IMR-90 (cell line): ENCODE measurements at regions not wholly inside any gene's neighbourhood (a gene's known extent, or its start where the extent isn't known, plus 50 kb on each side); places are given as distances from the start of the nearest gene placed in this dataset.

Experiments
- ATAC-seq: fragments of 200-7000 bp; cut with Tn5 transposase; 2 replicates; pipeline ENCODE4 v1.9.1; 2020; ENCODE audit warnings: low read depth, mild to moderate bottlenecking, moderate library complexity
- BruUV-seq: library from RNA; stranded (reverse); fragments of 400-500 nt; replicated peaks from 2 replicates; lab custom pipeline; 2021; lab: Mats Ljungman, UMichigan
- CTCF ChIA-PET: fragments of 300-600 bp; formaldehyde crosslinking; extraction: SDS; loops from one replicate; lab custom pipeline; 2021; ENCODE audit warnings: antibody characterized with exemption; lab: Yijun Ruan, JAX
- POLR2A ChIA-PET: fragments of 300-600 bp; sonication (Branson Sonifier 250); formaldehyde crosslinking; loops from one replicate; lab custom pipeline; 2022; ENCODE audit warnings: antibody characterized with exemption; ENCODE audit not compliant: unreplicated experiment; lab: Charles Lee
- DNase-seq: peaks from one replicate; pipeline ENCODE4 v3.0.0; 2013
- H2AFZ ChIP-seq: replicated peaks from 2 replicates; pipeline ENCODE3; 2013; ENCODE audit warnings: low read length, mild to moderate bottlenecking; ENCODE audit not compliant: poor library complexity
- H2AK5ac ChIP-seq: 2 replicates; pipeline ENCODE4 v1.6.1; 2013; ENCODE audit warnings: low read depth, low read length, inconsistent platforms
- H2AK9ac ChIP-seq: replicated peaks from 2 replicates; pipeline ENCODE3; 2013; ENCODE audit warnings: mild to moderate bottlenecking, low read depth, low read length, moderate library complexity; ENCODE audit not compliant: poor library complexity
- H2BK120ac ChIP-seq: 2 replicates; pipeline ENCODE4 v1.6.1; 2013; ENCODE audit warnings: low read depth, low read length, inconsistent platforms
- H2BK15ac ChIP-seq: 3 replicates; pipeline ENCODE4 v1.6.1; 2013; ENCODE audit warnings: low read depth, low read length, inconsistent platforms
- H2BK20ac ChIP-seq: 2 replicates; pipeline ENCODE4 v1.6.1; 2013; ENCODE audit warnings: low read depth, mild to moderate bottlenecking, inconsistent platforms, low read length, moderate library complexity
- H2BK5ac ChIP-seq: 2 replicates; pipeline ENCODE4 v1.6.1; 2013; ENCODE audit warnings: mild to moderate bottlenecking, low read depth, low read length, inconsistent platforms; ENCODE audit not compliant: poor library complexity, severe bottlenecking
- H3K14ac ChIP-seq: replicated peaks from 2 replicates; pipeline ENCODE4 v1.6.1; 2013; ENCODE audit warnings: low read depth, low read length, inconsistent platforms
- H3K18ac ChIP-seq: 2 replicates; pipeline ENCODE4 v1.6.1; 2013; ENCODE audit warnings: low read depth, low read length, control low read depth
- H3K23ac ChIP-seq: 2 replicates; pipeline ENCODE4 v1.6.1; 2013; ENCODE audit warnings: low read depth, low read length, inconsistent platforms
- H3K27ac ChIP-seq: 2 replicates; pipeline ENCODE4 v1.5.1; 2013; ENCODE audit warnings: mild to moderate bottlenecking, control low read depth, low read length; ENCODE audit not compliant: insufficient read depth
- H3K27me3 ChIP-seq: 2 replicates; pipeline ENCODE4 v1.6.1; 2013; ENCODE audit warnings: low read length; ENCODE audit not compliant: control insufficient read depth, insufficient read depth
- H3K36me3 ChIP-seq: 2 replicates; pipeline ENCODE4 v1.6.1; 2013; ENCODE audit warnings: low read length, mixed read lengths; ENCODE audit not compliant: control insufficient read depth, insufficient read depth
- H3K4ac ChIP-seq: 2 replicates; pipeline ENCODE4 v1.6.1; 2013; ENCODE audit warnings: low read depth, low read length, inconsistent platforms
- H3K4me1 ChIP-seq: 2 replicates; pipeline ENCODE4 v1.6.1; 2013; ENCODE audit warnings: low read length, mixed read lengths; ENCODE audit not compliant: control insufficient read depth, insufficient read depth
- H3K4me2 ChIP-seq: 2 replicates; pipeline ENCODE4 v1.6.1; 2013; ENCODE audit warnings: low read depth, mild to moderate bottlenecking, control low read depth, low read length, moderate library complexity
- H3K4me3 ChIP-seq: 2 replicates; pipeline ENCODE4 v1.5.1; 2013; ENCODE audit warnings: low read depth, mild to moderate bottlenecking, control low read depth, low read length, moderate library complexity; ENCODE audit not compliant: insufficient read depth
- H3K56ac ChIP-seq: 2 replicates; pipeline ENCODE4 v1.6.1; 2013; ENCODE audit warnings: low read length, inconsistent platforms; ENCODE audit not compliant: insufficient read depth; ENCODE audit errors: extremely low read depth
- H3K79me1 ChIP-seq, 2 experiments: 2 replicates each; pipeline ENCODE4 v1.6.1; 2013; ENCODE audit warnings: low read length in 2 of 2, inconsistent platforms in 1 of 2, low read depth in 1 of 2
- H3K9ac ChIP-seq: 2 replicates; pipeline ENCODE4 v1.6.1; 2013; ENCODE audit warnings: low read depth, low read length, control low read depth
- H3K9me1 ChIP-seq: 2 replicates; pipeline ENCODE4 v1.6.1; 2013; ENCODE audit warnings: low read length, inconsistent platforms; ENCODE audit not compliant: insufficient read depth
- H3K9me3 ChIP-seq: 2 replicates; pipeline ENCODE4 v1.6.1; 2013; ENCODE audit warnings: low read length; ENCODE audit not compliant: control insufficient read depth, insufficient read depth
- H4K20me1 ChIP-seq: 2 replicates; pipeline ENCODE4 v1.6.1; 2013; ENCODE audit warnings: low read length, inconsistent platforms; ENCODE audit not compliant: insufficient read depth
- H4K5ac ChIP-seq: 2 replicates; pipeline ENCODE4 v1.6.1; 2013; ENCODE audit warnings: mild to moderate bottlenecking, low read depth, low read length, control low read depth
- H4K8ac ChIP-seq, 2 experiments: 2 replicates each; pipeline ENCODE4 v1.6.1; 2013; ENCODE audit warnings: low read depth in 2 of 2, low read length in 2 of 2, control low read depth in 1 of 2, inconsistent platforms in 1 of 2
- H4K91ac ChIP-seq: 2 replicates; pipeline ENCODE4 v1.6.1; 2013; ENCODE audit warnings: low read depth, low read length, inconsistent platforms; ENCODE audit not compliant: insufficient read depth
- BHLHE40 ChIP-seq: fragments of 150-350 bp; IDR thresholded peaks from 2 replicates; pipeline ENCODE4 v1.6.1; 2016; ENCODE audit warnings: mild to moderate bottlenecking, low read depth, low read length
- CEBPB ChIP-seq: IDR thresholded peaks from 2 replicates; pipeline ENCODE4 v1.6.1; 2012; ENCODE audit warnings: low read depth, low read length, improper control_type of control experiment
- CHD1 ChIP-seq: IDR thresholded peaks from 2 replicates; pipeline ENCODE4 v1.6.1; 2012; ENCODE audit warnings: low read depth, low read length, improper control_type of control experiment
- FOS ChIP-seq: fragments of 150-350 bp; IDR thresholded peaks from 2 replicates; pipeline ENCODE4 v1.6.1; 2016; ENCODE audit warnings: low read depth, low read length
- MAFK ChIP-seq: IDR thresholded peaks from 2 replicates; pipeline ENCODE4 v1.6.1; 2012; ENCODE audit warnings: low read depth, low read length, improper control_type of control experiment
- MAZ ChIP-seq: IDR thresholded peaks from 2 replicates; pipeline ENCODE4 v1.6.1; 2012; ENCODE audit warnings: low read depth, mild to moderate bottlenecking, low read length, improper control_type of control experiment, moderate library complexity, borderline replicate concordance
- MXI1 ChIP-seq: IDR thresholded peaks from 2 replicates; pipeline ENCODE4 v1.6.1; 2012; ENCODE audit warnings: low read depth, mild to moderate bottlenecking, low read length, moderate library complexity, borderline replicate concordance
- NFE2L2 ChIP-seq: fragments of 150-350 bp; IDR thresholded peaks from 2 replicates; pipeline ENCODE4 v1.6.1; 2016; ENCODE audit warnings: low read depth, mild to moderate bottlenecking, low read length
- POLR2A ChIP-seq: IDR thresholded peaks from 2 replicates; pipeline ENCODE4 v1.6.1; 2012; ENCODE audit warnings: mild to moderate bottlenecking, low read depth, low read length
- RAD21 ChIP-seq: IDR thresholded peaks from 2 replicates; pipeline ENCODE4 v1.6.1; 2012; ENCODE audit warnings: low read length, improper control_type of control experiment
- RCOR1 ChIP-seq: IDR thresholded peaks from 2 replicates; pipeline ENCODE4 v1.6.1; 2012; ENCODE audit warnings: mild to moderate bottlenecking, low read length, improper control_type of control experiment; ENCODE audit not compliant: insufficient replicate concordance
- RFX5 ChIP-seq: IDR thresholded peaks from 2 replicates; pipeline ENCODE4 v1.8.0; 2012; ENCODE audit warnings: low read depth, mild to moderate bottlenecking, low read length, moderate library complexity
- SMC3 ChIP-seq: fragments of 150-350 bp; IDR thresholded peaks from 2 replicates; pipeline ENCODE4 v1.6.1; 2016; ENCODE audit warnings: low read depth, mild to moderate bottlenecking, antibody characterized with exemption, low read length, moderate library complexity
- WGBS, 2 experiments: methylation state at CpG; one replicate each; pipeline versions ENCODE4 v1.1.5 to v1.1.7; 2013; ENCODE audit warnings: missing lambda C conversion rate in 2 of 2; ENCODE audit not compliant: insufficient read length in 1 of 2; ENCODE audit errors: extremely low coverage in 2 of 2; 5-methylcytosine and 5-hydroxymethylcytosine counted together
- dilution Hi-C: fragments of 300-500 bp; cut with HindIII; formaldehyde crosslinking; loops from one replicate; pipeline ENCODE4 v1.14.3; 2018; ENCODE audit warnings: low sequenced_read_pairs; ENCODE audit not compliant: unreplicated experiment
- in situ Hi-C: fragments of 300-500 bp; cut with MboI; formaldehyde crosslinking; loops from 3 replicates; pipeline ENCODE4 v1.14.3; 2019; ENCODE audit warnings: low sequenced_read_pairs, inconsistent platforms, mixed read lengths
- intact Hi-C: fragments of 100-400 bp; cut with micrococcal nuclease; formaldehyde crosslinking; loops from 2 replicates; pipeline ENCODE4 v1.10.0; 2022
- TF ChIP-seq, protein P1 (sequence below): conservative IDR thresholded peaks from 2 replicates; pipeline ENCODE4 v1.5.1; 2012; ENCODE audit warnings: mild to moderate bottlenecking, low read depth, low read length, improper control_type of control experiment
- TF ChIP-seq, protein P2 (sequence below): fragments of 150-350 bp; IDR thresholded peaks from 2 replicates; pipeline ENCODE4 v1.6.1; 2017; ENCODE audit warnings: mild to moderate bottlenecking, antibody characterized with exemption, low read length, low read depth
- TF ChIP-seq, protein P3 (sequence below): fragments of 150-350 bp; IDR thresholded peaks from 2 replicates; pipeline ENCODE4 v1.6.1; 2016; ENCODE audit warnings: low read depth, mild to moderate bottlenecking, low read length, moderate library complexity, borderline replicate concordance

DNA sequence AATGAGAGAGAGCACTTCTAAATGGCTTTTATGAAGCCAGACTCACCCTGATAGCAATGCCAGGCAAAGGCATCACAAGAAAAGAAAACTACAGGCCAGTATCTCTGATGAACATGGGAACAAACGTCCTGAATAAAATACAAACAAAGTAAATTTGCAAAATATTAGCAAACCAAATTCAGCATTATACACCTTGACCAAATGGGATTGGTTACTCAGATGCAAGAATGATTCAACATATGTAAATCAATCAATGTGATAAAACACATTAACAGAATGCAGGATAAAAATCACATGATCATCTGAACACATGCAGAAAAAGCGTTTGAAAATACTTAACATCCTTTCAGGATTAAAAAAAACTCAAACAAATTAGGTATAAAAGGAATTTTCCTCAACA is 494.9 kb upstream of the CCDC54 start:
- Histone ChIP-seq H3K4ac (no peak overlapping the region), H3K79me1 (no peaks in the 10 kb centered on the region), H4K5ac (no peak overlapping the region), H2BK15ac (no peak overlapping the region), H3K23ac (no peak overlapping the region), H3K9me3 (no peaks in the 10 kb centered on the region), H4K20me1 (no peaks in the 10 kb centered on the region), H2BK20ac (no peak overlapping the region), H4K8ac (no peak overlapping the region), H2BK5ac (no peak overlapping the region), H2AK5ac (no peak overlapping the region), H3K18ac (no peak overlapping the region), H3K4me2 (no peak overlapping the region), H3K9ac (no peak overlapping the region), H3K4me3 (no peak overlapping the region), H4K91ac (no peak overlapping the region), H3K27ac (no peak overlapping the region), H3K56ac (no peak overlapping the region), H3K9me1 (no peaks in the 10 kb centered on the region), H3K36me3 (no peaks in the 10 kb centered on the region), H3K27me3 (no peaks in the 10 kb centered on the region), H3K4me1 (no peaks in the 10 kb centered on the region), H3K14ac (no peak overlapping the region), H2AK9ac (no peak overlapping the region), H2AFZ (no peak overlapping the region), H2BK120ac (no peak overlapping the region)
- ATAC-seq: no peak
- no peak for TF ChIP-seq BHLHE40
- TF ChIP-seq, protein P1, sequence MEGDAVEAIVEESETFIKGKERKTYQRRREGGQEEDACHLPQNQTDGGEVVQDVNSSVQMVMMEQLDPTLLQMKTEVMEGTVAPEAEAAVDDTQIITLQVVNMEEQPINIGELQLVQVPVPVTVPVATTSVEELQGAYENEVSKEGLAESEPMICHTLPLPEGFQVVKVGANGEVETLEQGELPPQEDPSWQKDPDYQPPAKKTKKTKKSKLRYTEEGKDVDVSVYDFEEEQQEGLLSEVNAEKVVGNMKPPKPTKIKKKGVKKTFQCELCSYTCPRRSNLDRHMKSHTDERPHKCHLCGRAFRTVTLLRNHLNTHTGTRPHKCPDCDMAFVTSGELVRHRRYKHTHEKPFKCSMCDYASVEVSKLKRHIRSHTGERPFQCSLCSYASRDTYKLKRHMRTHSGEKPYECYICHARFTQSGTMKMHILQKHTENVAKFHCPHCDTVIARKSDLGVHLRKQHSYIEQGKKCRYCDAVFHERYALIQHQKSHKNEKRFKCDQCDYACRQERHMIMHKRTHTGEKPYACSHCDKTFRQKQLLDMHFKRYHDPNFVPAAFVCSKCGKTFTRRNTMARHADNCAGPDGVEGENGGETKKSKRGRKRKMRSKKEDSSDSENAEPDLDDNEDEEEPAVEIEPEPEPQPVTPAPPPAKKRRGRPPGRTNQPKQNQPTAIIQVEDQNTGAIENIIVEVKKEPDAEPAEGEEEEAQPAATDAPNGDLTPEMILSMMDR: no peak
- TF ChIP-seq CEBPB: no peak
- TF ChIP-seq SMC3: no peak
- TF ChIP-seq RCOR1: no peak
- no peak for TF ChIP-seq MAZ
- TF ChIP-seq, protein P2, sequence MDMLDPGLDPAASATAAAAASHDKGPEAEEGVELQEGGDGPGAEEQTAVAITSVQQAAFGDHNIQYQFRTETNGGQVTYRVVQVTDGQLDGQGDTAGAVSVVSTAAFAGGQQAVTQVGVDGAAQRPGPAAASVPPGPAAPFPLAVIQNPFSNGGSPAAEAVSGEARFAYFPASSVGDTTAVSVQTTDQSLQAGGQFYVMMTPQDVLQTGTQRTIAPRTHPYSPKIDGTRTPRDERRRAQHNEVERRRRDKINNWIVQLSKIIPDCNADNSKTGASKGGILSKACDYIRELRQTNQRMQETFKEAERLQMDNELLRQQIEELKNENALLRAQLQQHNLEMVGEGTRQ: no peak
- no peak for TF ChIP-seq MXI1
- TF ChIP-seq CHD1: no peak
- no peak for TF ChIP-seq POLR2A
- TF ChIP-seq, protein P3, sequence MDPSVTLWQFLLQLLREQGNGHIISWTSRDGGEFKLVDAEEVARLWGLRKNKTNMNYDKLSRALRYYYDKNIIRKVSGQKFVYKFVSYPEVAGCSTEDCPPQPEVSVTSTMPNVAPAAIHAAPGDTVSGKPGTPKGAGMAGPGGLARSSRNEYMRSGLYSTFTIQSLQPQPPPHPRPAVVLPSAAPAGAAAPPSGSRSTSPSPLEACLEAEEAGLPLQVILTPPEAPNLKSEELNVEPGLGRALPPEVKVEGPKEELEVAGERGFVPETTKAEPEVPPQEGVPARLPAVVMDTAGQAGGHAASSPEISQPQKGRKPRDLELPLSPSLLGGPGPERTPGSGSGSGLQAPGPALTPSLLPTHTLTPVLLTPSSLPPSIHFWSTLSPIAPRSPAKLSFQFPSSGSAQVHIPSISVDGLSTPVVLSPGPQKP: no peak
- no peak for TF ChIP-seq RAD21
- no peak for TF ChIP-seq MAFK
- TF ChIP-seq FOS: no peak
- TF ChIP-seq NFE2L2: no peak
- TF ChIP-seq RFX5: no peak
- ChIA-PET POLR2A (no interaction called here), CTCF (no interaction called here)
- no peak for DNase-seq
- in situ Hi-C loops: no loop called here
- no TSS peak for BruUV-seq
- no CpG with 5 or more reads among the region's 2 CpGs for WGBS, 2 experiments
- dilution Hi-C loops: no loop called here
- intact Hi-C loops: no loop called here
